H1 (cell line): ENCODE measurements at regions not wholly inside any gene's neighbourhood (a gene's known extent, or its start where the extent isn't known, plus 50 kb on each side); places are given as distances from the start of the nearest gene placed in this dataset.

Source experiments
- CHD1 ChIP-seq: IDR thresholded peaks from 2 replicates; pipeline ENCODE4 v1.6.1; 2012; ENCODE audit warnings: low read depth, low read length, improper control_type of control experiment
- CREB1 ChIP-seq: IDR thresholded peaks from 2 replicates; pipeline ENCODE4 v1.6.1; 2012; ENCODE audit warnings: inconsistent platforms
- FOSL1 ChIP-seq: IDR thresholded peaks from 2 replicates; pipeline ENCODE4 v1.6.1; 2011; ENCODE audit warnings: mild to moderate bottlenecking, low read depth, low read length, moderate library complexity; ENCODE audit not compliant: insufficient read depth
- GTF2F1 ChIP-seq: IDR thresholded peaks from 2 replicates; pipeline ENCODE4 v1.6.1; 2012; ENCODE audit warnings: low read depth, low read length, improper control_type of control experiment, borderline replicate concordance
- SIN3A ChIP-seq, 2 experiments: IDR thresholded peaks in 1 of 2; conservative IDR thresholded peaks in 1 of 2; 2 replicates each; pipeline ENCODE4 v1.6.1; 2011 to 2012; ENCODE audit warnings: low read length in 2 of 2, improper control_type of control experiment in 1 of 2, low read depth in 1 of 2, mild to moderate bottlenecking in 1 of 2
- TF ChIP-seq, protein P1 (sequence below): fragments of 300-600 bp; sonication (generic); IDR thresholded peaks from 2 replicates; pipeline ENCODE4 v1.7.1; 2012; ENCODE audit warnings: low read length, moderate library complexity, mild to moderate bottlenecking, inconsistent platforms; ENCODE audit not compliant: insufficient replicate concordance

DNA sequence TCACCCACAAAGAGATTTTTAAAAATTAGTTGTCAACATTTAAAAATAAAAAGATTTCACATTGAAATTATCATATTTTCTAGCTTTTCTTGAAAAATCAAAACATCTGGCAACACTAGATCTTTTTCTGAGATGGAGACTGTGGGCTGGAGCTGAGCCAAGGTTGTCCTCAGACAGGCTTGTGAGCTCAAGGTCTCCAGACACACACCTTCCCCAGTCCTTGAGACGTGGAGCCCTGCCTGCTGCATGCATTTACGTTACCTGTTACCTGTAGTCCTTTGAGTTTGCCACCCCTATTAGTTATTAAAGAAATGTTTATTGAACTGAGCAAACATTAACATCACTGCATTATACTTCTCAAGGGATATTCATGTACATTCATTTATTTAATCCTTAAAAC, 87.5 kb upstream of the TLE1 start (continued):
- TF ChIP-seq, protein P1, sequence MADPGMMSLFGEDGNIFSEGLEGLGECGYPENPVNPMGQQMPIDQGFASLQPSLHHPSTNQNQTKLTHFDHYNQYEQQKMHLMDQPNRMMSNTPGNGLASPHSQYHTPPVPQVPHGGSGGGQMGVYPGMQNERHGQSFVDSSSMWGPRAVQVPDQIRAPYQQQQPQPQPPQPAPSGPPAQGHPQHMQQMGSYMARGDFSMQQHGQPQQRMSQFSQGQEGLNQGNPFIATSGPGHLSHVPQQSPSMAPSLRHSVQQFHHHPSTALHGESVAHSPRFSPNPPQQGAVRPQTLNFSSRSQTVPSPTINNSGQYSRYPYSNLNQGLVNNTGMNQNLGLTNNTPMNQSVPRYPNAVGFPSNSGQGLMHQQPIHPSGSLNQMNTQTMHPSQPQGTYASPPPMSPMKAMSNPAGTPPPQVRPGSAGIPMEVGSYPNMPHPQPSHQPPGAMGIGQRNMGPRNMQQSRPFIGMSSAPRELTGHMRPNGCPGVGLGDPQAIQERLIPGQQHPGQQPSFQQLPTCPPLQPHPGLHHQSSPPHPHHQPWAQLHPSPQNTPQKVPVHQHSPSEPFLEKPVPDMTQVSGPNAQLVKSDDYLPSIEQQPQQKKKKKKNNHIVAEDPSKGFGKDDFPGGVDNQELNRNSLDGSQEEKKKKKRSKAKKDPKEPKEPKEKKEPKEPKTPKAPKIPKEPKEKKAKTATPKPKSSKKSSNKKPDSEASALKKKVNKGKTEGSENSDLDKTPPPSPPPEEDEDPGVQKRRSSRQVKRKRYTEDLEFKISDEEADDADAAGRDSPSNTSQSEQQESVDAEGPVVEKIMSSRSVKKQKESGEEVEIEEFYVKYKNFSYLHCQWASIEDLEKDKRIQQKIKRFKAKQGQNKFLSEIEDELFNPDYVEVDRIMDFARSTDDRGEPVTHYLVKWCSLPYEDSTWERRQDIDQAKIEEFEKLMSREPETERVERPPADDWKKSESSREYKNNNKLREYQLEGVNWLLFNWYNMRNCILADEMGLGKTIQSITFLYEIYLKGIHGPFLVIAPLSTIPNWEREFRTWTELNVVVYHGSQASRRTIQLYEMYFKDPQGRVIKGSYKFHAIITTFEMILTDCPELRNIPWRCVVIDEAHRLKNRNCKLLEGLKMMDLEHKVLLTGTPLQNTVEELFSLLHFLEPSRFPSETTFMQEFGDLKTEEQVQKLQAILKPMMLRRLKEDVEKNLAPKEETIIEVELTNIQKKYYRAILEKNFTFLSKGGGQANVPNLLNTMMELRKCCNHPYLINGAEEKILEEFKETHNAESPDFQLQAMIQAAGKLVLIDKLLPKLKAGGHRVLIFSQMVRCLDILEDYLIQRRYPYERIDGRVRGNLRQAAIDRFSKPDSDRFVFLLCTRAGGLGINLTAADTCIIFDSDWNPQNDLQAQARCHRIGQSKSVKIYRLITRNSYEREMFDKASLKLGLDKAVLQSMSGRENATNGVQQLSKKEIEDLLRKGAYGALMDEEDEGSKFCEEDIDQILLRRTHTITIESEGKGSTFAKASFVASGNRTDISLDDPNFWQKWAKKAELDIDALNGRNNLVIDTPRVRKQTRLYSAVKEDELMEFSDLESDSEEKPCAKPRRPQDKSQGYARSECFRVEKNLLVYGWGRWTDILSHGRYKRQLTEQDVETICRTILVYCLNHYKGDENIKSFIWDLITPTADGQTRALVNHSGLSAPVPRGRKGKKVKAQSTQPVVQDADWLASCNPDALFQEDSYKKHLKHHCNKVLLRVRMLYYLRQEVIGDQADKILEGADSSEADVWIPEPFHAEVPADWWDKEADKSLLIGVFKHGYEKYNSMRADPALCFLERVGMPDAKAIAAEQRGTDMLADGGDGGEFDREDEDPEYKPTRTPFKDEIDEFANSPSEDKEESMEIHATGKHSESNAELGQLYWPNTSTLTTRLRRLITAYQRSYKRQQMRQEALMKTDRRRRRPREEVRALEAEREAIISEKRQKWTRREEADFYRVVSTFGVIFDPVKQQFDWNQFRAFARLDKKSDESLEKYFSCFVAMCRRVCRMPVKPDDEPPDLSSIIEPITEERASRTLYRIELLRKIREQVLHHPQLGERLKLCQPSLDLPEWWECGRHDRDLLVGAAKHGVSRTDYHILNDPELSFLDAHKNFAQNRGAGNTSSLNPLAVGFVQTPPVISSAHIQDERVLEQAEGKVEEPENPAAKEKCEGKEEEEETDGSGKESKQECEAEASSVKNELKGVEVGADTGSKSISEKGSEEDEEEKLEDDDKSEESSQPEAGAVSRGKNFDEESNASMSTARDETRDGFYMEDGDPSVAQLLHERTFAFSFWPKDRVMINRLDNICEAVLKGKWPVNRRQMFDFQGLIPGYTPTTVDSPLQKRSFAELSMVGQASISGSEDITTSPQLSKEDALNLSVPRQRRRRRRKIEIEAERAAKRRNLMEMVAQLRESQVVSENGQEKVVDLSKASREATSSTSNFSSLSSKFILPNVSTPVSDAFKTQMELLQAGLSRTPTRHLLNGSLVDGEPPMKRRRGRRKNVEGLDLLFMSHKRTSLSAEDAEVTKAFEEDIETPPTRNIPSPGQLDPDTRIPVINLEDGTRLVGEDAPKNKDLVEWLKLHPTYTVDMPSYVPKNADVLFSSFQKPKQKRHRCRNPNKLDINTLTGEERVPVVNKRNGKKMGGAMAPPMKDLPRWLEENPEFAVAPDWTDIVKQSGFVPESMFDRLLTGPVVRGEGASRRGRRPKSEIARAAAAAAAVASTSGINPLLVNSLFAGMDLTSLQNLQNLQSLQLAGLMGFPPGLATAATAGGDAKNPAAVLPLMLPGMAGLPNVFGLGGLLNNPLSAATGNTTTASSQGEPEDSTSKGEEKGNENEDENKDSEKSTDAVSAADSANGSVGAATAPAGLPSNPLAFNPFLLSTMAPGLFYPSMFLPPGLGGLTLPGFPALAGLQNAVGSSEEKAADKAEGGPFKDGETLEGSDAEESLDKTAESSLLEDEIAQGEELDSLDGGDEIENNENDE = no peak
- no peak for TF ChIP-seq SIN3A (conservative IDR thresholded peaks at IDR 0.05 in 1 of 2, IDR thresholded peaks at IDR 0.05 in 1 of 2; ENCODE audit: low read depth in 1 of 2, low read length in 2 of 2)
- no peak for TF ChIP-seq CHD1
- no peak for TF ChIP-seq FOSL1
- no peak for TF ChIP-seq CREB1
- TF ChIP-seq GTF2F1 = no peak
